ENCODE measurements at regions not wholly inside any gene's neighbourhood (a gene's known extent, or its start where the extent isn't known, plus 50 kb on each side); places are given as distances from the start of the nearest gene placed in this dataset.

DNA sequence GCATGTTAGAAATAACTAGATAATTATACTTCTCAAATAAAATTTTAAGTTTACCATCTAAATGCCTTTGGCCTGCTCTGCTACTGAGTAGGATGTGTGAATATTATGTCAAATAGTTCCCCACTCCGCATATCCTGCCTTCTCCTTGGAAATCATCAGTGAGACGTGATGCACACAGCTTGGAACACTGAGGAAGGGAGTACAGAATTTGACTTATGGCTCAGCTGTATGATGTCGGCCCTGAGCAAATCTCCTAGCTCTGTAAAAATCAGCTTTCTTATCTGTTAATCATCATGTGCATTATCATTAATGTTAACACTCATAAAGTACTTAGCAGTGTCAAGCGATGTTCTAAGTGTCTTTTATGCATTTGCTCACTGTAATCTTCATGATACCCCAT lies 241.0 kb upstream of the ANKRD50 start:
- no peak overlapping the region for H2BK5ac ChIP-seq (ENCODE audit: low read depth, low read length)
- H3K23ac ChIP-seq (ENCODE audit: insufficient read length): no peak overlapping the region
- H2BK12ac ChIP-seq (ENCODE audit: low read depth, low read length): no peak overlapping the region
- H3K36me3 ChIP-seq (ENCODE audit: control insufficient read depth in 2 of 4, insufficient read depth in 4 of 4, low read length in 3 of 4): no peaks in the 10 kb centered on the region
- no peaks in the 10 kb centered on the region for H4K20me1 ChIP-seq (replicated peaks in 1 of 2; ENCODE audit: control insufficient read depth in 1 of 2, insufficient read depth in 2 of 2, low read length in 2 of 2)
- H3K27me3 ChIP-seq (replicated peaks in 1 of 4; ENCODE audit: control insufficient read depth in 3 of 4, extremely low read depth in 1 of 4, insufficient read depth in 3 of 4, low read length in 3 of 4): no peaks in the 10 kb centered on the region
- H4K91ac ChIP-seq (replicated peaks; ENCODE audit: insufficient read length, low read length): no peak overlapping the region
- WGBS, 2 experiments (ENCODE audit: extremely low coverage in 1 of 2, insufficient coverage in 1 of 2, insufficient read length in 1 of 2, insufficient replicate concordance in 2 of 2, low coverage in 1 of 2, low lambda C conversion rate in 2 of 2, missing lambda C conversion rate in 1 of 2): 93% methylated on average over 4 of the region's 4 CpGs; no CpG with 5 or more reads in 1 of the 2 experiments
- no peak overlapping the region for H3K9ac ChIP-seq (replicated peaks in 1 of 4; ENCODE audit: extremely low read depth in 1 of 4, low read depth in 3 of 4, low read length in 3 of 4)
- H2AFZ ChIP-seq (ENCODE audit: low read length): no peak overlapping the region
- no peaks in the 10 kb centered on the region; a peak in 1 of 7 replicates for H3K4me1 ChIP-seq (replicated peaks in 1 of 4; ENCODE audit: control insufficient read depth in 3 of 4, insufficient read depth in 4 of 4, low read length in 3 of 4)
- no peak for TF ChIP-seq KDM4A (IDR thresholded peaks at IDR 0.05; ENCODE audit: low read depth, low read length, severe bottlenecking)
- TF ChIP-seq SUZ12 (IDR thresholded peaks at IDR 0.05; ENCODE audit: low read length): no peak
- TF ChIP-seq CBX8 (IDR thresholded peaks at IDR 0.05; ENCODE audit: borderline replicate concordance, low read depth, low read length): no peak
- TF ChIP-seq YY1 (IDR thresholded peaks at IDR 0.05; ENCODE audit: low read depth, low read length): no peak
- no peak for TF ChIP-seq CREB1 (IDR thresholded peaks at IDR 0.05)
- no peak for TF ChIP-seq RXRA (IDR thresholded peaks at IDR 0.05; ENCODE audit: insufficient read depth, low read depth, low read length)
- no peak for TF ChIP-seq TBP (IDR thresholded peaks at IDR 0.05; ENCODE audit: low read depth, low read length)
- no peak for TF ChIP-seq EZH2 (IDR thresholded peaks at IDR 0.05; ENCODE audit: low read depth, low read length, severe bottlenecking)
- no peak for TF ChIP-seq CTBP2 (IDR thresholded peaks at IDR 0.05; ENCODE audit: borderline replicate concordance, insufficient read depth, insufficient read length, low read length)
- no peak for TF ChIP-seq CHD2 (IDR thresholded peaks at IDR 0.05; ENCODE audit: low read length)
- TF ChIP-seq JUN (IDR thresholded peaks at IDR 0.05; ENCODE audit: low read depth, low read length): no peak
- TF ChIP-seq, protein P1, sequence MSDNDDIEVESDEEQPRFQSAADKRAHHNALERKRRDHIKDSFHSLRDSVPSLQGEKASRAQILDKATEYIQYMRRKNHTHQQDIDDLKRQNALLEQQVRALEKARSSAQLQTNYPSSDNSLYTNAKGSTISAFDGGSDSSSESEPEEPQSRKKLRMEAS (IDR thresholded peaks at IDR 0.05): no peak
- no peak for TF ChIP-seq BACH1 (IDR thresholded peaks at IDR 0.05; ENCODE audit: low read length)
- DNase-seq (ENCODE audit: low read depth in 1 of 2, low spot score in 2 of 2) (no peak), FAIRE-seq (no peak)
- H3K14ac ChIP-seq (ENCODE audit: insufficient read length): no peak overlapping the region
- H3K4me2 ChIP-seq (ENCODE audit: insufficient read depth in 1 of 2, low read depth in 2 of 2, low read length in 2 of 2): no peak overlapping the region
- no peak overlapping the region for H2AK5ac ChIP-seq (ENCODE audit: low read depth, low read length)
- H3K79me2 ChIP-seq (ENCODE audit: control insufficient read depth in 1 of 2, insufficient read depth in 2 of 2, low read length in 2 of 2): no peaks in the 10 kb centered on the region
- H3K56ac ChIP-seq (replicated peaks; ENCODE audit: insufficient read length, low read depth, low read length): no peak overlapping the region
- H3K4ac ChIP-seq (replicated peaks; ENCODE audit: insufficient read length, low read depth, low read length): no peak overlapping the region
- H3K18ac ChIP-seq (ENCODE audit: extremely low read depth, low read length): no peak overlapping the region
- no peak overlapping the region for H3K4me3 ChIP-seq (ENCODE audit: extremely low read depth in 1 of 4, insufficient read depth in 2 of 4, low read depth in 3 of 4, low read length in 4 of 4)
- no peak overlapping the region for H2BK15ac ChIP-seq (ENCODE audit: low read length)
- no peaks in the 10 kb centered on the region for H3K9me3 ChIP-seq (ENCODE audit: insufficient read depth in 2 of 2, low read depth in 1 of 2, low read length in 1 of 2)
- ChIA-PET POLR2A (ENCODE audit: partially characterized antibody) (no interaction called here), CTCF (ENCODE audit: partially characterized antibody) (no interaction called here)
- no peaks in the 10 kb centered on the region for H3K23me2 ChIP-seq (ENCODE audit: low read depth, low read length)
- H3K27ac ChIP-seq (ENCODE audit: low read depth, low read length): no peak overlapping the region
- no peaks in the 10 kb centered on the region for H3K79me1 ChIP-seq (ENCODE audit: low read depth, low read length)
- H4K8ac ChIP-seq (ENCODE audit: extremely low read depth, insufficient read depth, low read length): no peak overlapping the region
- H2BK120ac ChIP-seq (replicated peaks; ENCODE audit: low read depth, low read length): no peak overlapping the region
- H4K5ac ChIP-seq (ENCODE audit: insufficient read length, low read depth, low read length): no peak overlapping the region
- H2BK20ac ChIP-seq (ENCODE audit: low read length): no peak overlapping the region

Measured in H1 (cell line).